GM18520 (cell line): ENCODE measurements at regions not wholly inside any gene's neighbourhood (a gene's known extent, or its start where the extent isn't known, plus 50 kb on each side); places are given as distances from the start of the nearest gene placed in this dataset.

Experiments
- ATAC-seq: cut with Tn5 transposase; IDR thresholded peaks from one replicate; pipeline ENCODE4 v1.9.1; 2021; ENCODE audit not compliant: unreplicated experiment

GRCh38 chr20:11119573-11119972 is 445.8 kb upstream of the JAG1 start:
- no peak for ATAC-seq

- ATAC-seq, result no peak
Measured at GRCh38 chr20:11120431-11120830, 446.6 kb upstream of the JAG1 start.

- no peak for ATAC-seq
Measured at GRCh38 chr20:11124849-11125505, 451.2 kb upstream of the JAG1 start.

- no peak for ATAC-seq
Measured at GRCh38 chr20:11128220-11128718, 454.5 kb upstream of the JAG1 start.

- no peak for ATAC-seq
Measured at GRCh38 chr20:11128721-11129120, 454.9 kb upstream of the JAG1 start.

GRCh38 chr20:11130554-11131166 is 456.9 kb upstream of the JAG1 start:
- ATAC-seq, result no peak

GRCh38 chr20:11132819-11133415 is 459.1 kb upstream of the JAG1 start:
- ATAC-seq, result no peak

GRCh38 chr20:11136691-11137090 is 462.9 kb upstream of the JAG1 start:
- no peak for ATAC-seq

GRCh38 chr20:11137688-11138087 is 463.9 kb upstream of the JAG1 start:
- no peak for ATAC-seq

GRCh38 chr20:11140359-11140758 is 466.6 kb upstream of the JAG1 start:
- ATAC-seq, result no peak

- ATAC-seq, result no peak
Measured at GRCh38 chr20:11143481-11143880, 469.7 kb upstream of the JAG1 start.

- ATAC-seq, result no peak
Measured at GRCh38 chr20:11144114-11144950, 470.5 kb upstream of the JAG1 start.

GRCh38 chr20:11145616-11146015 is 471.8 kb upstream of the JAG1 start:
- no peak for ATAC-seq

- no peak for ATAC-seq
Measured at GRCh38 chr20:11153819-11154218, 480.0 kb upstream of the JAG1 start.

GRCh38 chr20:11155156-11155756 is 481.5 kb upstream of the JAG1 start:
- ATAC-seq, result no peak

- no peak for ATAC-seq
Measured at GRCh38 chr20:11156922-11157321, 483.1 kb upstream of the JAG1 start.

GRCh38 chr20:11158146-11158545 is 484.3 kb upstream of the JAG1 start:
- ATAC-seq, result no peak

- ATAC-seq, result no peak
Measured at GRCh38 chr20:11158589-11158988, 484.8 kb upstream of the JAG1 start.

- no peak for ATAC-seq
Measured at GRCh38 chr20:11159728-11160127, 485.9 kb upstream of the JAG1 start.

GRCh38 chr20:11162026-11162775 is 488.4 kb upstream of the JAG1 start:
- no peak for ATAC-seq
